Ovary (tissue), 7 donors: ENCODE measurements at regions not wholly inside any gene's neighbourhood (a gene's known extent, or its start where the extent isn't known, plus 50 kb on each side); places are given as distances from the start of the nearest gene placed in this dataset.

Experiments used
- DNase-seq, 5 donors: peaks; one replicate each; pipeline ENCODE4 v3.0.0-alpha.2; 2019 to 2020
- H3K27ac ChIP-seq, 2 donors: fragments of 200-600 bp; one replicate each; pipeline versions ENCODE4 v1.5.1 to v1.8.0; 2019 to 2022
- H3K27me3 ChIP-seq: fragments of 200-600 bp; one replicate; pipeline ENCODE4 v1.8.0; 2022
- H3K36me3 ChIP-seq: fragments of 200-600 bp; sonication (generic); one replicate; pipeline ENCODE4 v1.5.1; 2019
- H3K4me1 ChIP-seq: one replicate; pipeline ENCODE4 v1.8.1; 2013; ENCODE audit warnings: mild to moderate bottlenecking, moderate library complexity; ENCODE audit not compliant: insufficient read depth
- H3K4me3 ChIP-seq: fragments of 200-600 bp; sonication (generic); one replicate; pipeline ENCODE4 v1.5.1; 2017
- H3K9me3 ChIP-seq, 2 donors: fragments of 200-600 bp in 1 of 2; sonication (generic) in 1 of 2; one replicate each; pipeline versions ENCODE4 v1.5.1 to v1.8.1; 2013 to 2019; ENCODE audit warnings: mild to moderate bottlenecking in 1 of 2, moderate library complexity in 1 of 2
- EP300 ChIP-seq: sonication (generic); formaldehyde crosslinking; IDR thresholded peaks from one replicate; pipeline ENCODE4 v1.6.1; 2017; ENCODE audit warnings: antibody characterized with exemption
- POLR2A ChIP-seq: fragments of 450-650 bp; IDR thresholded peaks from one replicate; pipeline ENCODE4 v1.6.1; 2017; ENCODE audit warnings: antibody characterized with exemption, mild to moderate bottlenecking, moderate library complexity
- WGBS, 3 donors: extraction: QIAGEN DNeasy Blood & Tissue Kit in 1 of 3; methylation state at CpG; one replicate each; pipeline versions ENCODE4 v1.1.5 to v1.1.7; 2013 to 2017; 5-methylcytosine and 5-hydroxymethylcytosine counted together
- intact Hi-C, 4 donors: fragments of 100-400 bp; cut with DNase I; formaldehyde crosslinking; loops; one replicate each; pipeline versions ENCODE4 v1.11.0 to v1.15.1; 2022 to 2023
- TF ChIP-seq, protein P1 (sequence below), 3 donors: fragments of 450-650 bp in 2 of 3; fragments of 200-600 bp in 1 of 3; IDR thresholded peaks; one replicate each; pipeline versions ENCODE4 v1.5.1 to v1.8.0; 2016 to 2022; ENCODE audit warnings: antibody characterized with exemption in 3 of 3, mild to moderate bottlenecking in 1 of 3
- donor health status: DM: no; HTN: no; CAD: no; lungs with moderate emphysema.
- donor health status: DM: no; HTN: no; CAD: no.
- donor health status: Bipolar disorder and iron deficiency.
- donor health status: DM: no; HTN: no; CAD: no.
- donor health status: DM: yes; HTN: yes; CAD: no.

- TF ChIP-seq EP300 = no peak
- TF ChIP-seq, protein P1, sequence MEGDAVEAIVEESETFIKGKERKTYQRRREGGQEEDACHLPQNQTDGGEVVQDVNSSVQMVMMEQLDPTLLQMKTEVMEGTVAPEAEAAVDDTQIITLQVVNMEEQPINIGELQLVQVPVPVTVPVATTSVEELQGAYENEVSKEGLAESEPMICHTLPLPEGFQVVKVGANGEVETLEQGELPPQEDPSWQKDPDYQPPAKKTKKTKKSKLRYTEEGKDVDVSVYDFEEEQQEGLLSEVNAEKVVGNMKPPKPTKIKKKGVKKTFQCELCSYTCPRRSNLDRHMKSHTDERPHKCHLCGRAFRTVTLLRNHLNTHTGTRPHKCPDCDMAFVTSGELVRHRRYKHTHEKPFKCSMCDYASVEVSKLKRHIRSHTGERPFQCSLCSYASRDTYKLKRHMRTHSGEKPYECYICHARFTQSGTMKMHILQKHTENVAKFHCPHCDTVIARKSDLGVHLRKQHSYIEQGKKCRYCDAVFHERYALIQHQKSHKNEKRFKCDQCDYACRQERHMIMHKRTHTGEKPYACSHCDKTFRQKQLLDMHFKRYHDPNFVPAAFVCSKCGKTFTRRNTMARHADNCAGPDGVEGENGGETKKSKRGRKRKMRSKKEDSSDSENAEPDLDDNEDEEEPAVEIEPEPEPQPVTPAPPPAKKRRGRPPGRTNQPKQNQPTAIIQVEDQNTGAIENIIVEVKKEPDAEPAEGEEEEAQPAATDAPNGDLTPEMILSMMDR (IDR thresholded peaks at IDR 0.05) = no peak
- TF ChIP-seq POLR2A = no peak
- Histone ChIP-seq H3K9me3 (no peaks in the 10 kb centered on the region), H3K36me3 (no peaks in the 10 kb centered on the region), H3K4me3 (no peak overlapping the region), H3K4me1 (no peaks in the 10 kb centered on the region), H3K27me3 (no peaks in the 10 kb centered on the region), H3K27ac (no peak overlapping the region)
- no peak for DNase-seq
- intact Hi-C loops = no loop called here
Observed at GRCh38 chr11:26834601-26835000, 112.7 kb upstream of the SLC5A12 start.

GRCh38 chr11:26835611-26836010, 113.8 kb upstream of the SLC5A12 start:
- Histone ChIP-seq H3K9me3 (no peaks in the 10 kb centered on the region), H3K27ac (no peak overlapping the region), H3K4me3 (no peak overlapping the region), H3K4me1 (no peaks in the 10 kb centered on the region), H3K27me3 (no peaks in the 10 kb centered on the region), H3K36me3 (no peaks in the 10 kb centered on the region)
- no peak for DNase-seq
- no peak for TF ChIP-seq POLR2A
- TF ChIP-seq, protein P1 (IDR thresholded peaks at IDR 0.05) = no peak
- no peak for TF ChIP-seq EP300
- intact Hi-C loops = no loop called here
- 93 to 96% (median 94%) methylated on average over 3 of the region's 3 CpGs for WGBS, 3 donors

DNA sequence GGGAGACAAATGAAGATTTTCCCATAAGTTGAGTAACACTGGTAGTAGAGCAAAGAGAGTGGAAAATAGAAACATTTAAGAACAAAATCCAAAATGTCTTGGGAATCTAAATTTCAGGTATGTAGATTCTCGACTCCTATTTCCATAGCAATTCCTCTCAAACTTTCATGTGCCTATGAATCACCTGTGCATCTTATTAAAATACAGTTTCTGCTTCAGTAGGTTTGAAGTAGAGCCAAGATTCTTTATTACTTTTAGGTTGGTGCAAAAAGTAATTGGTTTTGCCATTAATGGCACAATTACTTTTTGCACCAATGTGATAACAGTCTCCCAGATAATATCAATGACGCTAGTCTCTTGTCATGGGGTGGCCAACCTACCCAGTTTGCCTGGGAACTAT, 115.3 kb upstream of the SLC5A12 start:
- DNase-seq = no peak
- Histone ChIP-seq H3K9me3 (no peaks in the 10 kb centered on the region), H3K27me3 (no peaks in the 10 kb centered on the region), H3K4me3 (no peak overlapping the region), H3K27ac (no peak overlapping the region), H3K4me1 (no peaks in the 10 kb centered on the region), H3K36me3 (no peaks in the 10 kb centered on the region)
- intact Hi-C loops = no loop called here
- TF ChIP-seq POLR2A (no peak), EP300 (no peak)
- TF ChIP-seq, protein P1 (IDR thresholded peaks at IDR 0.05) = no peak
- 86 to 91% (median 90%) methylated on average over 2 of the region's 2 CpGs for WGBS, 3 donors

DNA sequence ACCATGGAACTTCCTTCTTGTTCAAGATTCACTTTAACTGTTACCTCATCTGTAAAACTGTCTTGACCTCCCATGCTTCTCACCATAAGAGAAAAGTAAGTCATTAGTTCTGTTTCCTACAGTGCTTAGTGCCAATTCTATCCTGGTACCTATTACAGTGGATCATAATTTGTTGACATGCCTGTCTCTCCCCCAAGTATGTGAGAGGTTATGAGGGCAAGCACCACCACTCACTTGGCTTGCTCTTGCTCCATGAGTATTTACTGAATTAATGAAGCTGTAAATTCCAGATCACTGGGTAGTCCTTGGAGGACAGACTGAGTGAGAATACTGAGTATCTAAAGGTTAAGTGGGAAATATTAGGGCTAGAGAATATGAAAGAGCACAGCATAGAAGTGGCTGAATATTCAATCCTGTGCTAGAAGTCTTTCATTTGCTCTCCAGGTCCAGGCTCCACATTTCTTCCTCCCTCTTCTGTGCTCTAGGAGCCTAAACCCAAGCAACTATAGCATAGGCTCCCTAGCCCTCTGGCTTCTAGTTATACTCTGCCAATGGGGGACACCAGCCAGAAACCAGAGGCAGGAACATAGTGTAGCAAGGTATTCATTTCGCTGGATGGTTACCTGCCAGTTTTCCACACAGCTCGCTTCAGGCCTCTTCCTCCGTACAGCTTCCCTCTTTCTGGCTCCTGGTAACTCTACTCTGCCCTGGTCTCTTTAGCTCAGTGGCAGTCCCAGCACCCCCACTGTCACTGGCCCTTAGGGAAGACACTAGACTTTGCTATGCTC, 118.2 kb upstream of the SLC5A12 start:
- H3K27me3 ChIP-seq = no peaks in the 10 kb centered on the region
- no peak for DNase-seq
- WGBS, 3 donors = 94 to 99% (median 96%) methylated on average over 3 of the region's 3 CpGs
- no peaks in the 10 kb centered on the region for H3K36me3 ChIP-seq
- no peaks in the 10 kb centered on the region for H3K4me1 ChIP-seq
- TF ChIP-seq, protein P1 (IDR thresholded peaks at IDR 0.05) = no peak
- TF ChIP-seq EP300 = no peak
- no peak for TF ChIP-seq POLR2A
- H3K4me3 ChIP-seq = no peak overlapping the region
- H3K27ac ChIP-seq = no peak overlapping the region
- H3K9me3 ChIP-seq = no peaks in the 10 kb centered on the region
- intact Hi-C loops = no loop called here
